ENCODE measurements at regions not wholly inside any gene's neighbourhood (a gene's known extent, or its start where the extent isn't known, plus 50 kb on each side); places are given as distances from the start of the nearest gene placed in this dataset.
"Not testable (repeated sequence)": the region's sequence is repeated elsewhere in the genome, so short reads cannot be mapped to it uniquely, and the experiment has no call there.

- BruUV-seq (replicated peaks): no TSS peak
- TF ChIP-seq, protein P1, sequence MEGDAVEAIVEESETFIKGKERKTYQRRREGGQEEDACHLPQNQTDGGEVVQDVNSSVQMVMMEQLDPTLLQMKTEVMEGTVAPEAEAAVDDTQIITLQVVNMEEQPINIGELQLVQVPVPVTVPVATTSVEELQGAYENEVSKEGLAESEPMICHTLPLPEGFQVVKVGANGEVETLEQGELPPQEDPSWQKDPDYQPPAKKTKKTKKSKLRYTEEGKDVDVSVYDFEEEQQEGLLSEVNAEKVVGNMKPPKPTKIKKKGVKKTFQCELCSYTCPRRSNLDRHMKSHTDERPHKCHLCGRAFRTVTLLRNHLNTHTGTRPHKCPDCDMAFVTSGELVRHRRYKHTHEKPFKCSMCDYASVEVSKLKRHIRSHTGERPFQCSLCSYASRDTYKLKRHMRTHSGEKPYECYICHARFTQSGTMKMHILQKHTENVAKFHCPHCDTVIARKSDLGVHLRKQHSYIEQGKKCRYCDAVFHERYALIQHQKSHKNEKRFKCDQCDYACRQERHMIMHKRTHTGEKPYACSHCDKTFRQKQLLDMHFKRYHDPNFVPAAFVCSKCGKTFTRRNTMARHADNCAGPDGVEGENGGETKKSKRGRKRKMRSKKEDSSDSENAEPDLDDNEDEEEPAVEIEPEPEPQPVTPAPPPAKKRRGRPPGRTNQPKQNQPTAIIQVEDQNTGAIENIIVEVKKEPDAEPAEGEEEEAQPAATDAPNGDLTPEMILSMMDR (conservative IDR thresholded peaks at IDR 0.05; ENCODE audit: low read depth, low read length): no peak
- TF ChIP-seq EZH2 (IDR thresholded peaks at IDR 0.05; ENCODE audit: low read length, unreplicated experiment): no peak
- TF ChIP-seq EZH2phosphoT487 (IDR thresholded peaks at IDR 0.05; ENCODE audit: borderline replicate concordance, low read length): no peak
- Histone ChIP-seq H4K20me1 (ENCODE audit: low read length) (no peaks in the 10 kb centered on the region), H3K27me3 (ENCODE audit: low read length) (no peaks in the 10 kb centered on the region), H3K36me3 (ENCODE audit: low read depth, low read length) (no peaks in the 10 kb centered on the region), H3K9ac (ENCODE audit: low read length) (no peak overlapping the region), H3K27ac (ENCODE audit: low read length) (no peak overlapping the region), H3K79me2 (ENCODE audit: low read length) (no peaks in the 10 kb centered on the region), H3K4me1 (ENCODE audit: insufficient read depth, low read length) (0 out of 2 replicates have a peak, but pooled peaks cover 5% of the 10 kb centered on the region), H3K9me2 (replicated peaks; ENCODE audit: low read length) (no peaks in the 10 kb centered on the region), H3K4me3 (ENCODE audit: low read length) (no peak overlapping the region), H3K4me2 (ENCODE audit: low read length) (no peak overlapping the region), H3F3A (ENCODE audit: low read length, unreplicated experiment) (no peaks in the 10 kb centered on the region), H3K9me3 (ENCODE audit: low read length) (no peaks in the 10 kb centered on the region), H2AFZ (ENCODE audit: low read length) (peak overlapping the region; percentile 38; the same call in 1 of the 2 replicates)
- DNase-seq: no peak
- intact Hi-C loops (cut with micrococcal nuclease): no loop called here
- ChIA-PET POLR2A (ENCODE audit: unreplicated experiment) (no interaction called here), CTCF (no interaction called here)
- no peak for ATAC-seq
Measured at GRCh38 chr7:94154858-94155257, 150.7 kb upstream of the BET1 start.

GRCh38 chr7:94157659-94158306 is 153.6 kb upstream of the BET1 start:
- intact Hi-C loops (cut with micrococcal nuclease); H3K9me2 ChIP-seq (replicated peaks; ENCODE audit: low read length); H3K27me3 ChIP-seq (ENCODE audit: low read length); H3K4me2 ChIP-seq (ENCODE audit: low read length); ATAC-seq; POLR2A ChIA-PET (ENCODE audit: unreplicated experiment); H3K9ac ChIP-seq (ENCODE audit: low read length); DNase-seq; CTCF ChIA-PET; H3K9me3 ChIP-seq (ENCODE audit: low read length); H3K4me1 ChIP-seq (ENCODE audit: insufficient read depth, low read length); H3K79me2 ChIP-seq (ENCODE audit: low read length); H3K4me3 ChIP-seq (ENCODE audit: low read length); H3K36me3 ChIP-seq (ENCODE audit: low read depth, low read length); H4K20me1 ChIP-seq (ENCODE audit: low read length); H3F3A ChIP-seq (ENCODE audit: low read length, unreplicated experiment); BruUV-seq (replicated peaks): not testable (repeated sequence)
- H2AFZ ChIP-seq (ENCODE audit: low read length): peak overlapping the region; percentile 67
- peak overlapping the region; percentile 35; the same call in 1 of the 2 replicates for H3K27ac ChIP-seq (ENCODE audit: low read length)

DNA sequence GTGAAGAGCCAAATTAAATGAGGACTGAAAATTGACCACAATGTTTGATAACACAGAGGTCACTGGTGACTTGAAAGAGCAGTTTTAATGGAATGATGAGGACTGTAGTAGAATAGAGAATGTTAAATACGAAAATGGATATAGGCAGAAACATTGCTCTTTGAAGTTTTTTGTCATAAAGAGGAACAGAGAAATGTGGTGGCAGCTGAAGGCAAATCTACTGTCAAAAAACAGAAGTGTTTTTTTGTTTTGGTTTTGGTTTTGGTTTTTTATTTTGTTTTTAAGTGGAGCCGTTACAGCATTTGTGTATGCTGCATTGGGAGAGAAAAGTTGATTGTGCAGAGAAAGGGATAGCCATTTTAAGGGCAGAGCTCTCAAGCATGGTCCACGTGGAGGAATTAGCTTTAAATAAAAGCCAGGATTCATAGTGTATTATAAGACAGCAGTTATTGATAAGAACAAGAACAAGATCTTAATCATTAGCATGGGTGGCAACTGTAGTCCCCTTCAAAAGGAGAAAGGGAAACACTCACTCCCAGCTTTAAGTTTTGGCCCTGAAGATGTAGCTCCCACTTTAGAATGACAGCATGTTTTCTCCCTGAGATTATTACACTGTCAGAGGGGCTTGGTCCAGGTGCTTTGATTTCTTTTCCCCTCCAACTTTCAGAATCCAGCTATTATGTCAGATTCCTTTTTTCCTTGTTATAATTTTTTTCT is 156.7 kb upstream of the BET1 start:
- no TSS peak for BruUV-seq (replicated peaks)
- Histone ChIP-seq H3K9me2 (replicated peaks; ENCODE audit: low read length) (no peaks in the 10 kb centered on the region), H2AFZ (ENCODE audit: low read length) (no peak overlapping the region), H3K36me3 (ENCODE audit: low read depth, low read length) (no peaks in the 10 kb centered on the region), H3K4me3 (ENCODE audit: low read length) (no peak overlapping the region), H3K79me2 (ENCODE audit: low read length) (no peaks in the 10 kb centered on the region), H3K9ac (ENCODE audit: low read length) (no peak overlapping the region), H3K4me1 (ENCODE audit: insufficient read depth, low read length) (0 out of 2 replicates have a peak, but pooled peaks cover 5% of the 10 kb centered on the region), H3K9me3 (ENCODE audit: low read length) (no peaks in the 10 kb centered on the region), H3K27ac (ENCODE audit: low read length) (no peak overlapping the region), H3F3A (ENCODE audit: low read length, unreplicated experiment) (no peaks in the 10 kb centered on the region), H3K4me2 (ENCODE audit: low read length) (no peak overlapping the region), H3K27me3 (ENCODE audit: low read length) (no peaks in the 10 kb centered on the region), H4K20me1 (ENCODE audit: low read length) (no peaks in the 10 kb centered on the region)
- POLR2A ChIA-PET (ENCODE audit: unreplicated experiment): no interaction called here
- CTCF ChIA-PET: no interaction called here
- TF ChIP-seq, protein P1 (conservative IDR thresholded peaks at IDR 0.05; ENCODE audit: low read depth, low read length): no peak
- TF ChIP-seq EZH2phosphoT487 (IDR thresholded peaks at IDR 0.05; ENCODE audit: borderline replicate concordance, low read length): no peak
- TF ChIP-seq EZH2 (IDR thresholded peaks at IDR 0.05; ENCODE audit: low read length, unreplicated experiment): no peak
- ATAC-seq (no peak), DNase-seq (no peak)
- intact Hi-C loops (cut with micrococcal nuclease): no loop called here
